H9 (cell line): ENCODE measurements at regions not wholly inside any gene's neighbourhood (a gene's known extent, or its start where the extent isn't known, plus 50 kb on each side); places are given as distances from the start of the nearest gene placed in this dataset.

Source experiments
- DNase-seq: peaks from one replicate; pipeline ENCODE4 v3.0.0-alpha.2; 2017
- H2AFZ ChIP-seq: one replicate; pipeline ENCODE4 v1.6.1; 2013; ENCODE audit warnings: mild to moderate bottlenecking, low read length, control low read depth, moderate library complexity
- H2AK5ac ChIP-seq: 2 replicates; pipeline ENCODE4 v1.6.1; 2013; ENCODE audit warnings: low read length, control low read depth, mixed read lengths; ENCODE audit not compliant: insufficient read length
- H2BK120ac ChIP-seq: one replicate; pipeline ENCODE4 v1.6.1; 2013; ENCODE audit warnings: low read depth, mild to moderate bottlenecking, low read length, control low read depth, inconsistent platforms; ENCODE audit not compliant: poor library complexity, severe bottlenecking
- H2BK12ac ChIP-seq: 2 replicates; pipeline ENCODE4 v1.6.1; 2013; ENCODE audit warnings: low read length, control low read depth, mixed read lengths, low read depth; ENCODE audit not compliant: insufficient read length
- H2BK15ac ChIP-seq: 2 replicates; pipeline ENCODE4 v1.6.1; 2013; ENCODE audit warnings: low read depth, low read length, control low read depth
- H2BK20ac ChIP-seq: one replicate; pipeline ENCODE4 v1.6.1; 2013; ENCODE audit warnings: low read depth, mild to moderate bottlenecking, low read length, control low read depth, inconsistent platforms; ENCODE audit not compliant: poor library complexity, severe bottlenecking
- H2BK5ac ChIP-seq: 2 replicates; pipeline ENCODE4 v1.6.1; 2013; ENCODE audit warnings: low read length, control low read depth, mixed read lengths; ENCODE audit not compliant: insufficient read length
- H3K14ac ChIP-seq: 2 replicates; pipeline ENCODE4 v1.6.1; 2013; ENCODE audit warnings: low read length, control low read depth; ENCODE audit not compliant: insufficient read depth
- H3K18ac ChIP-seq: 2 replicates; pipeline ENCODE4 v1.6.1; 2013; ENCODE audit warnings: low read depth, mild to moderate bottlenecking, mixed read lengths, low read length, control low read depth; ENCODE audit not compliant: insufficient read length
- H3K23ac ChIP-seq: 2 replicates; pipeline ENCODE4 v1.6.1; 2013; ENCODE audit warnings: low read length, control low read depth, mixed read lengths, low read depth; ENCODE audit not compliant: insufficient read length
- H3K23me2 ChIP-seq: 2 replicates; pipeline ENCODE4 v1.6.1; 2013; ENCODE audit warnings: low read depth, mild to moderate bottlenecking, mixed read lengths, low read length, control low read depth; ENCODE audit not compliant: insufficient read length, poor library complexity, severe bottlenecking
- H3K27ac ChIP-seq: 2 replicates; pipeline ENCODE4 v1.5.1; 2013; ENCODE audit warnings: low read length, control low read depth, mixed read lengths, low read depth; ENCODE audit not compliant: insufficient read length
- H3K27me3 ChIP-seq: 2 replicates; pipeline ENCODE4 v1.6.1; 2013; ENCODE audit warnings: low read length, control low read depth, inconsistent platforms; ENCODE audit not compliant: insufficient read depth
- H3K4ac ChIP-seq: 2 replicates; pipeline ENCODE4 v1.6.1; 2013; ENCODE audit warnings: low read depth, mild to moderate bottlenecking, control low read depth, inconsistent platforms, low read length, moderate library complexity
- H3K4me1 ChIP-seq: 2 replicates; pipeline ENCODE4 v1.6.1; 2013; ENCODE audit warnings: low read length, control low read depth, inconsistent platforms; ENCODE audit not compliant: insufficient read depth
- H3K4me2 ChIP-seq: 2 replicates; pipeline ENCODE4 v1.6.1; 2013; ENCODE audit warnings: low read length, control low read depth, mixed read lengths; ENCODE audit not compliant: insufficient read length, insufficient read depth
- H3K56ac ChIP-seq: 2 replicates; pipeline ENCODE4 v1.6.1; 2013; ENCODE audit warnings: low read depth, mild to moderate bottlenecking, mixed read lengths, low read length, control low read depth; ENCODE audit not compliant: insufficient read length
- H3K79me1 ChIP-seq: 2 replicates; pipeline ENCODE4 v1.6.1; 2013; ENCODE audit warnings: low read depth, mild to moderate bottlenecking, moderate library complexity, low read length, control low read depth, inconsistent platforms; ENCODE audit not compliant: insufficient read depth, poor library complexity, severe bottlenecking
- H3K79me2 ChIP-seq: 2 replicates; pipeline ENCODE4 v1.6.1; 2013; ENCODE audit warnings: low read length, control low read depth, inconsistent platforms; ENCODE audit not compliant: insufficient read depth
- H3K9ac ChIP-seq: 2 replicates; pipeline ENCODE4 v1.6.1; 2013; ENCODE audit warnings: low read length, control low read depth, mixed read lengths; ENCODE audit not compliant: insufficient read length; ENCODE audit errors: extremely low read depth
- H3K9me3 ChIP-seq: one replicate; pipeline ENCODE4 v1.6.1; 2013; ENCODE audit warnings: low read depth, low read length, inconsistent platforms; ENCODE audit not compliant: control insufficient read depth
- H3T11ph ChIP-seq: one replicate; pipeline ENCODE4 v1.6.1; 2013; ENCODE audit warnings: mild to moderate bottlenecking, low read length, control low read depth, inconsistent platforms
- H4K20me1 ChIP-seq: one replicate; pipeline ENCODE4 v1.6.1; 2013; ENCODE audit not compliant: control insufficient read depth, insufficient read length, insufficient read depth
- H4K5ac ChIP-seq: 2 replicates; pipeline ENCODE4 v1.6.1; 2013; ENCODE audit warnings: low read depth, mild to moderate bottlenecking, mixed read lengths, low read length, control low read depth; ENCODE audit not compliant: insufficient read length
- H4K8ac ChIP-seq: replicated peaks from 2 replicates; pipeline ENCODE4 v1.6.1; 2013; ENCODE audit warnings: low read length, control low read depth, mixed read lengths, low read depth; ENCODE audit not compliant: insufficient read length
- H4K91ac ChIP-seq: 2 replicates; pipeline ENCODE4 v1.6.1; 2013; ENCODE audit warnings: low read depth, mild to moderate bottlenecking, moderate library complexity, mixed read lengths, low read length, control low read depth; ENCODE audit not compliant: insufficient read length
- H3K27ac Mint-ChIP-seq, 3 experiments: 2 replicates in 2 of 3; 3 replicates in 1 of 3; pipeline ENCODE4 v1.8.0; 2020 to 2021; ENCODE audit warnings: mixed read lengths in 3 of 3, mild to moderate bottlenecking in 1 of 3, moderate library complexity in 1 of 3
- H3K27me3 Mint-ChIP-seq: 2 replicates; pipeline ENCODE4 v1.8.0; 2021; ENCODE audit warnings: low read depth, mild to moderate bottlenecking, moderate library complexity, mixed read lengths
- H3K36me3 Mint-ChIP-seq, 3 experiments: 2 replicates in 2 of 3; 3 replicates in 1 of 3; pipeline ENCODE4 v1.8.0; 2020 to 2021; ENCODE audit warnings: low read depth in 3 of 3, mixed read lengths in 3 of 3; ENCODE audit not compliant: insufficient read depth in 1 of 3
- H3K4me1 Mint-ChIP-seq, 2 experiments: 2 replicates each; pipeline ENCODE4 v1.8.0; 2020; ENCODE audit warnings: mixed read lengths in 2 of 2
- H3K4me3 Mint-ChIP-seq, 2 experiments: 2 replicates in 1 of 2; 3 replicates in 1 of 2; pipeline ENCODE4 v1.8.0; 2020 to 2021; ENCODE audit warnings: mild to moderate bottlenecking in 2 of 2, mixed read lengths in 2 of 2, moderate library complexity in 1 of 2
- H3K9me3 Mint-ChIP-seq, 2 experiments: 2 replicates in 1 of 2; 3 replicates in 1 of 2; pipeline ENCODE4 v1.8.0; 2020; ENCODE audit warnings: mild to moderate bottlenecking in 2 of 2, mixed read lengths in 2 of 2, moderate library complexity in 1 of 2
- WGBS: extraction: QIAGEN DNeasy Blood & Tissue Kit; methylation state at CpG from one replicate; pipeline ENCODE4 v1.1.7; 2013; ENCODE audit warnings: missing lambda C conversion rate, low lambda C conversion rate, mixed read lengths; ENCODE audit not compliant: insufficient read length; ENCODE audit errors: extremely low coverage; 5-methylcytosine and 5-hydroxymethylcytosine counted together
- TF ChIP-seq, protein P1 (sequence below): fragments of 200-600 bp; sonication (generic); conservative IDR thresholded peaks from 3 replicates; pipeline ENCODE4 v1.8.0; 2021; ENCODE audit warnings: antibody characterized with exemption, mild to moderate bottlenecking

DNA sequence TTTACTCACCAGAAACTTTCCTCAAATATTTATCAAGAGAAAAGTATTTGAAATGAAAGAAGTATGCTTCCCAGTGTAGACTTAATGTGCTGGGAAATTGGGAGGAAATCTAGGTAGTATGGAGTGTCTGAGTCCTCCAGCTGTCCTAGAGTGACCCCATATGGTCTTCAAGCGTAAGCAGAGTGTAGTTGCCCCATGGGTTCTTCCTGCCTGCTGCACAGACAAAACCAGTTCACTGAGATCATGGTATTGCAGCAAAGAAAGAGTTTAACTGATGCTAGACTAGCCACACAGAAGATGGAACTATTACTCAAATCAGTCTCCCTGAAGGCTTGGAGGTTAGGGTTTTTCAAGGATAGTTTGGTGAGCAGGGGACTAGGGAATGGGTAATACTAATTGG is 114.9 kb upstream of the PRLR start:
- no peak overlapping the region for H2BK5ac ChIP-seq
- Mint-ChIP-seq H3K9me3 (peaks cover 25 to 29% of the 10 kb centered on the region in 2 experiments), H3K4me1 (no peaks in the 10 kb centered on the region), H3K4me3 (no peak overlapping the region), H3K27ac (no peak overlapping the region), H3K36me3 (peaks cover 5 to 42% (median 8%) of the 10 kb centered on the region in 3 experiments), H3K27me3 (no peaks in the 10 kb centered on the region)
- no peak overlapping the region for H3K4me2 ChIP-seq
- no peaks in the 10 kb centered on the region for H3K9me3 ChIP-seq
- no peak overlapping the region for H4K91ac ChIP-seq
- H2BK15ac ChIP-seq: no peak overlapping the region
- no peaks in the 10 kb centered on the region for H3K79me1 ChIP-seq
- no peak overlapping the region for H2BK12ac ChIP-seq
- TF ChIP-seq, protein P1, sequence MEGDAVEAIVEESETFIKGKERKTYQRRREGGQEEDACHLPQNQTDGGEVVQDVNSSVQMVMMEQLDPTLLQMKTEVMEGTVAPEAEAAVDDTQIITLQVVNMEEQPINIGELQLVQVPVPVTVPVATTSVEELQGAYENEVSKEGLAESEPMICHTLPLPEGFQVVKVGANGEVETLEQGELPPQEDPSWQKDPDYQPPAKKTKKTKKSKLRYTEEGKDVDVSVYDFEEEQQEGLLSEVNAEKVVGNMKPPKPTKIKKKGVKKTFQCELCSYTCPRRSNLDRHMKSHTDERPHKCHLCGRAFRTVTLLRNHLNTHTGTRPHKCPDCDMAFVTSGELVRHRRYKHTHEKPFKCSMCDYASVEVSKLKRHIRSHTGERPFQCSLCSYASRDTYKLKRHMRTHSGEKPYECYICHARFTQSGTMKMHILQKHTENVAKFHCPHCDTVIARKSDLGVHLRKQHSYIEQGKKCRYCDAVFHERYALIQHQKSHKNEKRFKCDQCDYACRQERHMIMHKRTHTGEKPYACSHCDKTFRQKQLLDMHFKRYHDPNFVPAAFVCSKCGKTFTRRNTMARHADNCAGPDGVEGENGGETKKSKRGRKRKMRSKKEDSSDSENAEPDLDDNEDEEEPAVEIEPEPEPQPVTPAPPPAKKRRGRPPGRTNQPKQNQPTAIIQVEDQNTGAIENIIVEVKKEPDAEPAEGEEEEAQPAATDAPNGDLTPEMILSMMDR: peak; percentile 59; the same call in 2 of the 3 replicates
- H3K4me1 ChIP-seq: no peaks in the 10 kb centered on the region
- H2AK5ac ChIP-seq: no peak overlapping the region
- H4K8ac ChIP-seq: no peak overlapping the region
- no peak overlapping the region for H4K5ac ChIP-seq
- no peaks in the 10 kb centered on the region for H3K79me2 ChIP-seq
- no peak overlapping the region for H3K9ac ChIP-seq
- no peak overlapping the region for H3K23ac ChIP-seq
- H3K27ac ChIP-seq: no peak overlapping the region
- no peaks in the 10 kb centered on the region for H3K27me3 ChIP-seq
- no peak for DNase-seq
- no peak overlapping the region for H2BK120ac ChIP-seq
- H3K4ac ChIP-seq: no peak overlapping the region
- WGBS: no CpG with 5 or more reads among the region's 1 CpG
- no peaks in the 10 kb centered on the region for H4K20me1 ChIP-seq
- no peak overlapping the region for H2BK20ac ChIP-seq
- H3K23me2 ChIP-seq: no peaks in the 10 kb centered on the region
- H2AFZ ChIP-seq: no peak overlapping the region
- no peak overlapping the region for H3K18ac ChIP-seq
- no peak overlapping the region for H3T11ph ChIP-seq
- no peak overlapping the region for H3K56ac ChIP-seq
- H3K14ac ChIP-seq: no peak overlapping the region
